Midbrain (tissue), 1 donor: ENCODE measurements at regions not wholly inside any gene's neighbourhood (a gene's known extent, or its start where the extent isn't known, plus 50 kb on each side); places are given as distances from the start of the nearest gene placed in this dataset.

Experiments
- DNase-seq: peaks from one replicate; lab custom pipeline; 2025; lab: John Stamatoyannopoulos, UW

GRCh38 chr12:39125566-39125965 is 220.2 kb upstream of the CPNE8 start:
- DNase-seq = no peak

- no peak for DNase-seq
Measured at GRCh38 chr12:39124768-39125167, 219.4 kb upstream of the CPNE8 start.

GRCh38 chr12:39123580-39124253 is 218.3 kb upstream of the CPNE8 start:
- no peak for DNase-seq

- DNase-seq = no peak
Measured at GRCh38 chr12:39122562-39123204, 217.3 kb upstream of the CPNE8 start.

GRCh38 chr12:39116861-39117260 is 211.5 kb upstream of the CPNE8 start:
- DNase-seq = no peak

- DNase-seq = no peak
Measured at GRCh38 chr12:39112064-39112463, 206.7 kb upstream of the CPNE8 start.

- DNase-seq = no peak
Measured at GRCh38 chr12:39105111-39105510, 199.7 kb upstream of the CPNE8 start.

- peak; percentile 61 for DNase-seq
Measured at GRCh38 chr12:39103552-39104165, 198.3 kb upstream of the CPNE8 start.

GRCh38 chr12:39102474-39103209 is 197.3 kb upstream of the CPNE8 start:
- no peak for DNase-seq

- DNase-seq = no peak
Measured at GRCh38 chr12:39095636-39096330, 190.4 kb upstream of the CPNE8 start.

GRCh38 chr12:39081910-39082309 is 176.5 kb upstream of the CPNE8 start:
- DNase-seq = no peak

GRCh38 chr12:39077226-39077625 is 171.8 kb upstream of the CPNE8 start:
- DNase-seq = no peak

- no peak for DNase-seq
Measured at GRCh38 chr12:39074063-39074462, 168.7 kb upstream of the CPNE8 start.

GRCh38 chr12:39072658-39073057 is 167.3 kb upstream of the CPNE8 start:
- no peak for DNase-seq

- no peak for DNase-seq
Measured at GRCh38 chr12:39071611-39072010, 166.2 kb upstream of the CPNE8 start.

- no peak for DNase-seq
Measured at GRCh38 chr12:39070775-39071174, 165.4 kb upstream of the CPNE8 start.

- DNase-seq = no peak
Measured at GRCh38 chr12:39065455-39065854, 160.1 kb upstream of the CPNE8 start.

- DNase-seq = no peak
Measured at GRCh38 chr12:39064708-39065107, 159.3 kb upstream of the CPNE8 start.

GRCh38 chr12:39062266-39062996 is 157.0 kb upstream of the CPNE8 start:
- no peak for DNase-seq

GRCh38 chr12:39061576-39061975 is 156.2 kb upstream of the CPNE8 start:
- DNase-seq = no peak

GRCh38 chr12:39048395-39048794 is 143.0 kb upstream of the CPNE8 start:
- DNase-seq = no peak
